Panc1 (cell line): ENCODE measurements at regions not wholly inside any gene's neighbourhood (a gene's known extent, or its start where the extent isn't known, plus 50 kb on each side); places are given as distances from the start of the nearest gene placed in this dataset.

ENCODE experiments used
- CTCF ChIP-seq: fragments of 450-650 bp; IDR thresholded peaks from 2 replicates; pipeline ENCODE4 v1.5.1; 2017; ENCODE audit warnings: mild to moderate bottlenecking
- POLR2AphosphoS5 ChIP-seq: IDR thresholded peaks from 2 replicates; pipeline ENCODE4 v1.6.1; 2012; ENCODE audit warnings: mild to moderate bottlenecking, low read depth, low read length, moderate library complexity
- REST ChIP-seq, 2 experiments: IDR thresholded peaks; 2 replicates each; pipeline ENCODE4 v1.6.1; 2011 to 2012; ENCODE audit warnings: low read depth in 2 of 2, control low read depth in 1 of 2, low read length in 1 of 2, mild to moderate bottlenecking in 1 of 2, moderate library complexity in 1 of 2; ENCODE audit not compliant: insufficient read depth in 1 of 2

GRCh38 chr14:104314251-104314941 lies 176.0 kb downstream of the KIF26A start:
- no peak for TF ChIP-seq CTCF
- no peak for TF ChIP-seq REST (IDR thresholded peaks at IDR 0.05; ENCODE audit: insufficient read depth in 1 of 2, low read depth in 2 of 2, low read length in 1 of 2)
- TF ChIP-seq POLR2AphosphoS5 = no peak
